ENCODE measurements at regions not wholly inside any gene's neighbourhood (a gene's known extent, or its start where the extent isn't known, plus 50 kb on each side); places are given as distances from the start of the nearest gene placed in this dataset.

GRCh38 chr4:58767598-58767997, 1657.4 kb upstream of the IGFBP7 start:
- H3K9me3 ChIP-seq: no peaks in the 10 kb centered on the region
- DNase-seq: no peak
- no peak overlapping the region for H3K4me3 ChIP-seq
- H3K27me3 ChIP-seq (ENCODE audit: insufficient read depth in 3 of 3, low read length in 2 of 3): no peaks in the 10 kb centered on the region
- H3K27ac ChIP-seq: no peak overlapping the region
- no peak for TF ChIP-seq CTCF (IDR thresholded peaks at IDR 0.05)
- H3K36me3 ChIP-seq (ENCODE audit: insufficient read depth in 1 of 2, low read depth in 1 of 2): no peaks in the 10 kb centered on the region
- WGBS, 3 donors: 20% methylated on average over 1 of the region's 1 CpG
- H3K4me1 ChIP-seq: no peaks in the 10 kb centered on the region
- no peak for ATAC-seq
- intact Hi-C loops (cut with DNase I): no loop called here

DNA sequence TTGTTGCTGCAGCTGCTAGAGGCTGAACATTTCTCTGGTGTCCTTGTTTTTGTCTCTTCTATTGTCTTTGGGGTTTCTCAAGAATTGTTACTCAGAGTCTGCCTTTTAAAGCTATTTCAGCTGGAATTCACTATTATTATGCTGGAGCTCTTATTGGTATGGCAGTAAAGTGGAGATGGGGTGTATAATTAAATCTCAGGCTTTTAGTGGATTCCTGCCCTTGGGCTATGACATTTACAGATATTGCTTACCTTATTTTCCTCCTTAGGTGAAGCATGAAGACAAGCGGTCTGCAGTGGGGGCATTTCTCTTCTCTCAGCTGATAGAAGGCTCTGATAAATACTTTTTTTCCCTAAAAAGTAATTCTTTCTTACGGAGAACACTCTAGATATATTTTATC, 1656.6 kb upstream of the IGFBP7 start:
- Histone ChIP-seq H3K27ac (no peak overlapping the region), H3K4me3 (no peak overlapping the region), H3K27me3 (ENCODE audit: insufficient read depth in 3 of 3, low read length in 2 of 3) (no peaks in the 10 kb centered on the region), H3K4me1 (no peaks in the 10 kb centered on the region), H3K9me3 (no peaks in the 10 kb centered on the region), H3K36me3 (ENCODE audit: insufficient read depth in 1 of 2, low read depth in 1 of 2) (no peaks in the 10 kb centered on the region)
- intact Hi-C loops (cut with DNase I): no loop called here
- DNase-seq (no peak), ATAC-seq (no peak)
- 76 to 82% (median 77%) methylated on average over 2 of the region's 2 CpGs for WGBS, 3 donors
- TF ChIP-seq CTCF (IDR thresholded peaks at IDR 0.05): no peak

GRCh38 chr4:58761563-58761962, 1651.4 kb upstream of the IGFBP7 start:
- WGBS, 3 donors: 74 to 87% (median 74%) methylated on average over 2 of the region's 2 CpGs
- H3K36me3 ChIP-seq (ENCODE audit: insufficient read depth in 1 of 2, low read depth in 1 of 2): no peaks in the 10 kb centered on the region
- H3K4me3 ChIP-seq: no peak overlapping the region
- ATAC-seq (no peak), DNase-seq (no peak)
- no peak for TF ChIP-seq CTCF (IDR thresholded peaks at IDR 0.05)
- no peaks in the 10 kb centered on the region for H3K27me3 ChIP-seq (ENCODE audit: insufficient read depth in 3 of 3, low read length in 2 of 3)
- intact Hi-C loops (cut with DNase I): no loop called here
- no peak overlapping the region for H3K27ac ChIP-seq
- H3K9me3 ChIP-seq: no peaks in the 10 kb centered on the region
- H3K4me1 ChIP-seq: no peaks in the 10 kb centered on the region

DNA sequence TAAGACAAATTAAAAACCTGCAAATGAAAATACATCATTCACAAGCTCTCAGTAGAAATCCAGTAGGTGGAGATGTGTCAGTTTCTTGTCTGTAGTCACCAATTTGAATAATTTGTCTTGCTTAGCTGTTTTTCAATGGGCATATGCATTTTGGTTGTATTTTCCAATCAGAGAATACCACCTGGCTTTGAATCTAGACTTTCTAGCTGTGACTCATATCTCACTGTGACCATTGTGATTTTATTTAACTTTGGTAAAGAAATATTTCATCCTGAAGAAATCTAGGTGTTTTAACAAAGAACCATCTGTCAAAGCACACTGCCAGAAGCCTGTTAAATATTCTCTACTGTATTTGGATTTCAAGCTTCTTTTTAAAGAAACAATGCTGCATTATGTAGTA, 1650.6 kb upstream of the IGFBP7 start:
- no peak overlapping the region for H3K27ac ChIP-seq
- no peak for DNase-seq
- H3K4me3 ChIP-seq: no peak overlapping the region
- H3K27me3 ChIP-seq (ENCODE audit: insufficient read depth in 3 of 3, low read length in 2 of 3): no peaks in the 10 kb centered on the region
- no peak for ATAC-seq
- TF ChIP-seq CTCF (IDR thresholded peaks at IDR 0.05): no peak
- H3K36me3 ChIP-seq (ENCODE audit: insufficient read depth in 1 of 2, low read depth in 1 of 2): no peaks in the 10 kb centered on the region
- H3K4me1 ChIP-seq: no peaks in the 10 kb centered on the region
- intact Hi-C loops (cut with DNase I): no loop called here
- H3K9me3 ChIP-seq: no peaks in the 10 kb centered on the region

DNA sequence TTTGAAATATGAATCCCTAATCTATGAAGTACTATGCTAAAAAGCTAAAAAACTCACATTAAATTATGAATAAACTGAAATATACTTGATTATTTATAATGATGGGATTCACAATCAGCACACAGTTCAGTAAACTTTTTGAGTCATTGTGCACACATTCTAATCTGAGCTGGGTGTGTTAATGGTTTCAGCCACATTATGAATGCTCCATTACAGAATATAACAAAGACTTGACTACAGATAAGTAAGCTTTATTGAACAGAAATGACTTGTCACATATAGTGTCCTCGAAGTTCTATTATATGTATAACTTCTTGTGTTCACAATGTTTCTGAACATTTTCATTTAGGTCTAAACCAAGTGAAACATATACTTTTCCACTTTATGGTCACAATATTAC, 1649.9 kb upstream of the IGFBP7 start:
- 72 to 83% (median 83%) methylated on average over 1 of the region's 1 CpG for WGBS, 3 donors
- no peak for DNase-seq
- no peak for ATAC-seq
- Histone ChIP-seq H3K9me3 (no peaks in the 10 kb centered on the region), H3K4me1 (no peaks in the 10 kb centered on the region), H3K36me3 (ENCODE audit: insufficient read depth in 1 of 2, low read depth in 1 of 2) (no peaks in the 10 kb centered on the region), H3K27ac (no peak overlapping the region), H3K27me3 (ENCODE audit: insufficient read depth in 3 of 3, low read length in 2 of 3) (no peaks in the 10 kb centered on the region), H3K4me3 (no peak overlapping the region)
- intact Hi-C loops (cut with DNase I): no loop called here
- TF ChIP-seq CTCF (IDR thresholded peaks at IDR 0.05): no peak

Measured in psoas muscle (tissue), 7 donors.